Neural cell (in vitro differentiated cells): ENCODE measurements at regions not wholly inside any gene's neighbourhood (a gene's known extent, or its start where the extent isn't known, plus 50 kb on each side); places are given as distances from the start of the nearest gene placed in this dataset.

Experiments used
- H2AFZ ChIP-seq: fragments of 200-600, 300-800 bp; sonication (generic), shearing (Covaris generic); 2 replicates; pipeline ENCODE4 v1.6.0; 2014; ENCODE audit warnings: low read depth, mild to moderate bottlenecking, antibody characterized with exemption, low read length, moderate library complexity
- H3F3A ChIP-seq: fragments of 200-600 bp; shearing (Covaris generic); 2 replicates; pipeline ENCODE4 v1.6.1; 2016; ENCODE audit warnings: mild to moderate bottlenecking, moderate library complexity, mixed read lengths, antibody characterized with exemption, low read length; ENCODE audit not compliant: insufficient read depth, poor library complexity, severe bottlenecking
- H3K27ac ChIP-seq: fragments of 200-600, 300-800 bp; sonication (generic), shearing (Covaris generic); 2 replicates; pipeline ENCODE4 v1.5.1; 2014; ENCODE audit warnings: mild to moderate bottlenecking, low read length, moderate library complexity
- H3K27me3 ChIP-seq: fragments of 300-800, 200-600 bp; sonication (generic), shearing (Covaris generic); 2 replicates; pipeline ENCODE4 v1.6.0; 2014; ENCODE audit warnings: mild to moderate bottlenecking, low read depth, low read length, moderate library complexity; ENCODE audit not compliant: insufficient read depth
- H3K36me3 ChIP-seq: fragments of 300-800, 200-600 bp; sonication (generic), shearing (Covaris generic); 2 replicates; pipeline ENCODE4 v1.5.1; 2014; ENCODE audit warnings: mild to moderate bottlenecking, antibody characterized with exemption, low read length, moderate library complexity; ENCODE audit not compliant: insufficient read depth
- H3K4me2 ChIP-seq: fragments of 300-800, 200-600 bp; sonication (generic), shearing (Covaris generic); 2 replicates; pipeline ENCODE4 v1.6.0; 2014; ENCODE audit warnings: mild to moderate bottlenecking, low read length
- H3K4me3 ChIP-seq: fragments of 300-800, 200-600 bp; sonication (generic), shearing (Covaris generic); 2 replicates; pipeline ENCODE4 v1.5.1; 2014; ENCODE audit warnings: mild to moderate bottlenecking, low read length, moderate library complexity
- H3K79me2 ChIP-seq: fragments of 200-600 bp; shearing (Covaris generic); replicated peaks from 2 replicates; pipeline ENCODE4 v1.6.0; 2014; ENCODE audit warnings: mild to moderate bottlenecking, low read length, moderate library complexity; ENCODE audit not compliant: insufficient read depth
- H3K9ac ChIP-seq: fragments of 300-800, 200-600 bp; sonication (generic), shearing (Covaris generic); 2 replicates; pipeline ENCODE4 v1.6.1; 2016; ENCODE audit warnings: mild to moderate bottlenecking, low read length, mixed read lengths
- H3K9me2 ChIP-seq: fragments of 200-600 bp; shearing (Covaris generic); 2 replicates; pipeline ENCODE4 v1.6.1; 2016; ENCODE audit warnings: mild to moderate bottlenecking, low read length, mixed read lengths; ENCODE audit not compliant: insufficient read depth
- H3K9me3 ChIP-seq: fragments of 200-600, 300-800 bp; sonication (generic), shearing (Covaris generic); 2 replicates; pipeline ENCODE4 v1.6.1; 2016; ENCODE audit warnings: mild to moderate bottlenecking, mixed run types, low read length, moderate library complexity, mixed read lengths
- H4K20me1 ChIP-seq: fragments of 200-600 bp; shearing (Covaris generic); 2 replicates; pipeline ENCODE4 v1.6.1; 2016; ENCODE audit warnings: mild to moderate bottlenecking, mixed run types; ENCODE audit not compliant: insufficient read depth
- CTCF ChIP-seq: fragments of 450-650 bp; IDR thresholded peaks from 2 replicates; pipeline ENCODE4 v1.5.1; 2014; ENCODE audit warnings: antibody characterized with exemption, mild to moderate bottlenecking, moderate library complexity; ENCODE audit not compliant: poor library complexity, severe bottlenecking
- EP300 ChIP-seq: fragments of 450-650 bp; conservative IDR thresholded peaks from 2 replicates; pipeline ENCODE4 v1.6.1; 2014; ENCODE audit warnings: antibody characterized with exemption, mild to moderate bottlenecking, moderate library complexity; ENCODE audit not compliant: poor library complexity, severe bottlenecking
- EZH2 ChIP-seq: fragments of 200-600, 300-800 bp; shearing (Covaris generic), sonication (generic); IDR thresholded peaks from 2 replicates; pipeline ENCODE4 v1.6.1; 2014; ENCODE audit warnings: antibody characterized with exemption, low read length, borderline replicate concordance, mild to moderate bottlenecking; ENCODE audit not compliant: insufficient read depth, poor library complexity, severe bottlenecking
- MXI1 ChIP-seq: fragments of 450-650 bp; conservative IDR thresholded peaks from 2 replicates; pipeline ENCODE4 v1.6.1; 2014; ENCODE audit warnings: antibody characterized with exemption, mild to moderate bottlenecking; ENCODE audit not compliant: poor library complexity, severe bottlenecking
- POLR2AphosphoS5 ChIP-seq: IDR thresholded peaks from 2 replicates; pipeline ENCODE4 v1.6.1; 2012
- REST ChIP-seq: IDR thresholded peaks from 2 replicates; pipeline ENCODE4 v1.6.1; 2012; ENCODE audit warnings: borderline replicate concordance
- TAF1 ChIP-seq: IDR thresholded peaks from 2 replicates; pipeline ENCODE4 v1.6.1; 2012; ENCODE audit warnings: low read depth

- Histone ChIP-seq H3K4me2 (no peak overlapping the region), H3K9me2 (no peaks in the 10 kb centered on the region), H3K9ac (no peak overlapping the region), H2AFZ (no peak overlapping the region), H3K36me3 (no peaks in the 10 kb centered on the region), H3K27ac (no peak overlapping the region), H3K27me3 (no peaks in the 10 kb centered on the region), H3F3A (no peaks in the 10 kb centered on the region), H4K20me1 (no peaks in the 10 kb centered on the region), H3K4me3 (no peak overlapping the region), H3K79me2 (no peaks in the 10 kb centered on the region), H3K9me3 (no peaks in the 10 kb centered on the region)
- TF ChIP-seq TAF1: no peak
- TF ChIP-seq POLR2AphosphoS5: no peak
- no peak for TF ChIP-seq REST
- no peak for TF ChIP-seq EZH2
- TF ChIP-seq EP300: no peak
- TF ChIP-seq MXI1: no peak
Observed at GRCh38 chr19:28933039-28933438, 279.9 kb downstream of the UQCRFS1 start.

GRCh38 chr19:28932446-28932845 is 280.5 kb downstream of the UQCRFS1 start:
- H3K4me3 ChIP-seq: no peak overlapping the region
- no peak overlapping the region for H3K4me2 ChIP-seq
- H3K9me2 ChIP-seq: no peaks in the 10 kb centered on the region
- no peaks in the 10 kb centered on the region for H3K79me2 ChIP-seq
- no peak overlapping the region for H2AFZ ChIP-seq
- no peaks in the 10 kb centered on the region for H4K20me1 ChIP-seq
- no peak for TF ChIP-seq REST
- TF ChIP-seq EP300: no peak
- TF ChIP-seq POLR2AphosphoS5: no peak
- TF ChIP-seq CTCF: no peak
- no peak for TF ChIP-seq EZH2
- no peak overlapping the region for H3K27ac ChIP-seq
- no peaks in the 10 kb centered on the region for H3K9me3 ChIP-seq
- no peak overlapping the region for H3K9ac ChIP-seq
- no peaks in the 10 kb centered on the region for H3F3A ChIP-seq
- H3K27me3 ChIP-seq: no peaks in the 10 kb centered on the region
- H3K36me3 ChIP-seq: no peaks in the 10 kb centered on the region
